ES-I3 (cell line): ENCODE measurements at regions not wholly inside any gene's neighbourhood (a gene's known extent, or its start where the extent isn't known, plus 50 kb on each side); places are given as distances from the start of the nearest gene placed in this dataset.

Source experiments
- H3K36me3 ChIP-seq: 2 replicates; pipeline ENCODE4 v1.6.1; 2013; ENCODE audit warnings: mild to moderate bottlenecking, low read length, control low read depth, moderate library complexity; ENCODE audit not compliant: insufficient read depth
- H3K4me1 ChIP-seq: 2 replicates; pipeline ENCODE4 v1.6.1; 2013; ENCODE audit warnings: mild to moderate bottlenecking, control low read depth, low read length; ENCODE audit not compliant: insufficient read depth
- H3K9ac ChIP-seq: 2 replicates; pipeline ENCODE4 v1.6.1; 2013; ENCODE audit warnings: low read depth, mild to moderate bottlenecking, low read length, moderate library complexity
- H3K9me3 ChIP-seq: 2 replicates; pipeline ENCODE4 v1.6.1; 2013; ENCODE audit warnings: mild to moderate bottlenecking, low read length, moderate library complexity; ENCODE audit not compliant: control insufficient read depth, insufficient read depth

GRCh38 chr5:72760259-72760658 is 56.2 kb upstream of the TNPO1 start:
- H3K4me1 ChIP-seq, result no peaks in the 10 kb centered on the region
- H3K9me3 ChIP-seq, result no peaks in the 10 kb centered on the region
- H3K9ac ChIP-seq, result no peak overlapping the region
- H3K36me3 ChIP-seq, result no peaks in the 10 kb centered on the region

- Histone ChIP-seq H3K4me1 (no peaks in the 10 kb centered on the region), H3K36me3 (no peaks in the 10 kb centered on the region), H3K9ac (no peak overlapping the region), H3K9me3 (no peaks in the 10 kb centered on the region)
These were observed 63.6 kb upstream of the TNPO1 start for GRCh38 chr5:72752909-72753308.

- no peak overlapping the region for H3K9ac ChIP-seq
- H3K9me3 ChIP-seq, result no peaks in the 10 kb centered on the region
These were observed 67.0 kb upstream of the TNPO1 start for GRCh38 chr5:72749362-72749997.

DNA sequence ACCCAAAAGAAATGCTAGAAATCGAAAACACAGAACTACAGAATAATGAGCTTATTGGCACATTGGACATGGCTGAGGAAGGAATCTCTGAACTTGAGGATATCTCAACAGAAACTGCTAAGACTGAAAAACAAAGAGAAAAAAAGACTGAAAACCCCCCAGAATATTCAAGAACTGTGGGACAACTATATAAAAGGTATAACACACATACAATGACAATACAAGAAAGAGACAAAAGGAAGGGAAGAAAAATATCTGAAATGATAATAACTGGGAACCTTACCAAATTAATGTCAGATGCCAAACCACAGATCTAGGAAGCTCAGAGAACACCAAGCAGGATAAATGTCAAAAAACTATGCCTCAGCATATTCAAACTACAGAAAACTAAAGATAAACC is 68.6 kb upstream of the TNPO1 start:
- Histone ChIP-seq H3K9me3 (no peaks in the 10 kb centered on the region), H3K4me1 (no peaks in the 10 kb centered on the region), H3K9ac (no peak overlapping the region), H3K36me3 (no peaks in the 10 kb centered on the region)

More at GRCh38 chr5:72749362-72749997, 67.0 kb upstream of the TNPO1 start:
- Histone ChIP-seq H3K36me3 (no peaks in the 10 kb centered on the region), H3K4me1 (no peaks in the 10 kb centered on the region)

- no peak overlapping the region for H3K9ac ChIP-seq
- H3K4me1 ChIP-seq, result peaks cover 3% of the 10 kb centered on the region; the same call in 1 of the 2 replicates
- no peaks in the 10 kb centered on the region for H3K9me3 ChIP-seq
- no peaks in the 10 kb centered on the region for H3K36me3 ChIP-seq
These were observed 69.7 kb upstream of the TNPO1 start for GRCh38 chr5:72746736-72747135.

- Histone ChIP-seq H3K9ac (no peak overlapping the region), H3K36me3 (no peaks in the 10 kb centered on the region), H3K9me3 (no peaks in the 10 kb centered on the region), H3K4me1 (peaks cover 3% of the 10 kb centered on the region; the same call in 1 of the 2 replicates)
These were observed 72.3 kb upstream of the TNPO1 start for GRCh38 chr5:72744136-72744535.

DNA sequence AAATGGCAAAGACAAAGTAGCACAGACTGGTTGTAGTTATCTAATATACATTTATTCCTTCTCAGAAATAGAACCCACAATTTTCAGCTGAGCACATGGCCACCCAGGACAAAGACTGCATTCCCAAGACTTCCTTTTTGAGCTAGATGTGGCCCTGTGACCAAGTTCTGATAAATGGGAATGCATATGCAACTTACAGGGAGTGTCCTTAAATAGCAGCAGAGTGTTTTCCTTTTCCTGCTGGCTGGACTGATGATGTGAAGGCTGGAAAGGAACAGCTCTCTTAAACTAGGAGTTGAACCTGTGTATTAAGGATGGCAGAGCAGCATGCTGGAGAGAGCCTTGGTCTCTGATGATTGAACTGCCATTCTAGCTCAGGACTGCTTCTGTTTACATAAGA is 74.7 kb upstream of the TNPO1 start:
- H3K9me3 ChIP-seq, result no peaks in the 10 kb centered on the region
- no peak overlapping the region for H3K9ac ChIP-seq

DNA sequence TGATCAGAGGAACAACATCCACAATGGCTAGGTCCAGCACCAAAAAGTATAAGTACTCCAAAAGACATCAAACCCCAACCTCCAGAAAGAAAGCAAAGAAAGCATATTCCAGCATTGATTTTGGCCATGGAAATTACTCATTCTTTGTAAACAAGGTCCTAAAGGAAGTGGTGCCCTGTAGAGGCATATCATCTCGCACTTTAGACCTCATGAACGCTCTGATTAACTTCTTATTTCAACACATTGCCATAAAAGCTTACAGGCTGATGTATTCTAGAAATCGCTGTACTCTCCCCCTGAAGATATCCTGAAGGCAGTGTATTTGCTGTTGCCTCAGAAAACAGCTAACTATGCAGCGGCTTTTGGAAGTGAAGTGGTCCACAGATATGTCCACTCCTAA is 82.7 kb upstream of the TNPO1 start:
- Histone ChIP-seq H3K36me3 (no peaks in the 10 kb centered on the region), H3K9me3 (no peaks in the 10 kb centered on the region), H3K9ac (no peak overlapping the region), H3K4me1 (no peaks in the 10 kb centered on the region)

More for the DNA sequence above, 74.7 kb upstream of the TNPO1 start:
- H3K36me3 ChIP-seq, result no peaks in the 10 kb centered on the region
- H3K4me1 ChIP-seq, result peaks cover 3% of the 10 kb centered on the region; the same call in 1 of the 2 replicates

GRCh38 chr5:72723581-72723980 is 92.9 kb upstream of the TNPO1 start:
- no peaks in the 10 kb centered on the region; the same call in 1 of the 2 replicates for H3K9me3 ChIP-seq
- no peaks in the 10 kb centered on the region for H3K36me3 ChIP-seq
- no peaks in the 10 kb centered on the region for H3K4me1 ChIP-seq
- H3K9ac ChIP-seq, result no peak overlapping the region

GRCh38 chr5:72722792-72723452 is 93.5 kb upstream of the TNPO1 start:
- no peaks in the 10 kb centered on the region for H3K4me1 ChIP-seq
- H3K9ac ChIP-seq, result no peak overlapping the region
- no peaks in the 10 kb centered on the region for H3K36me3 ChIP-seq
- no peaks in the 10 kb centered on the region; the same call in 1 of the 2 replicates for H3K9me3 ChIP-seq

DNA sequence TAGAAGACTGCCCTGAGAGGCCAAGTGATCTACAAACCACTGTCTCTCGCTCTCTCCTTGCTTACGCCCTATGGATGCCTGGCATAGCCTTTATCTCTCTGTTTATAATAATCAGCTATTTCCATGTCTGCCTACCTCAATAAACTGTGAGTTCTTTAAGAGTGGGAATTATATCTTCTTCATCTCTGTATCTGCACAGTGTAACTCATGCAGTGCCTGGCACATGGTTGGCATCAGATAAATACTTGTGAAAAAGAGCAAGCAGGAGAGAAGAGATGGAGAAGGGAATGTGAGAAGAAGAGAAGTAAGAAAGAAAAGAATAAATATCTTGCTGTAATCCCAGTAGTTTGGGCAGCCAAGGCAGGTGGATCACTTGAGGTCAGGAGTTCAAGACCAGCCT is 94.6 kb upstream of the TNPO1 start:
- H3K4me1 ChIP-seq, result no peaks in the 10 kb centered on the region
- no peak overlapping the region for H3K9ac ChIP-seq
- no peaks in the 10 kb centered on the region for H3K9me3 ChIP-seq

GRCh38 chr5:72720205-72720604 is 96.3 kb upstream of the TNPO1 start:
- Histone ChIP-seq H3K9me3 (no peaks in the 10 kb centered on the region), H3K36me3 (no peaks in the 10 kb centered on the region), H3K9ac (no peak overlapping the region), H3K4me1 (no peaks in the 10 kb centered on the region)

More for the DNA sequence above, 94.6 kb upstream of the TNPO1 start:
- H3K36me3 ChIP-seq, result no peaks in the 10 kb centered on the region

- H3K9me3 ChIP-seq, result no peaks in the 10 kb centered on the region
- H3K4me1 ChIP-seq, result no peaks in the 10 kb centered on the region
- no peaks in the 10 kb centered on the region for H3K36me3 ChIP-seq
- no peak overlapping the region for H3K9ac ChIP-seq
These were observed 105.1 kb upstream of the TNPO1 start for GRCh38 chr5:72711351-72711750.

- H3K36me3 ChIP-seq, result no peaks in the 10 kb centered on the region
These were observed 107.1 kb upstream of the TNPO1 start for GRCh38 chr5:72709341-72709740.

DNA sequence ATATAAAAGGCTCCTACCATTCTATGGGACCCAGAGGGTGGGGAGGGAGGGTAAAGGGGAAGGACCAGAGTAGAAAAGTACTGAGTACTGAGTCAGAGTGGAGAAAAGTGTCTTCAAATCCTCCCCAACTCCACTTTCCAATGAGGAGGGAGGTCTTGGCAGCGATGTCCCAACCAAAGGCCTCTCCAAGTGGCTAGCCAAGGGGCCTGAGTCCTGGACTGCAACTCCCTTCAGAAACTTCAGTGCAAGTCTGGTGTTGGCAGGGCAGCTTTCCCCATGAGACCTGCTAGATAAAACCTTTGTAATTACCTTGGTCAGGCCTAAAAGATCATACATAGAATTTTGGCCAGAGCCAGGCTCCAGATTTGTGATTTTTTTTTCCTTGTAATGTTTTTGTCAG is 111.3 kb upstream of the TNPO1 start:
- H3K36me3 ChIP-seq, result no peaks in the 10 kb centered on the region
- H3K9me3 ChIP-seq, result no peaks in the 10 kb centered on the region
- no peaks in the 10 kb centered on the region for H3K4me1 ChIP-seq
- H3K9ac ChIP-seq, result no peak overlapping the region

More at GRCh38 chr5:72709341-72709740, 107.1 kb upstream of the TNPO1 start:
- no peaks in the 10 kb centered on the region for H3K4me1 ChIP-seq
- H3K9ac ChIP-seq, result no peak overlapping the region
- no peaks in the 10 kb centered on the region for H3K9me3 ChIP-seq
